HepG2 (cell line): ENCODE measurements at regions not wholly inside any gene's neighbourhood (a gene's known extent, or its start where the extent isn't known, plus 50 kb on each side); places are given as distances from the start of the nearest gene placed in this dataset.

Experiments
- AHR ChIP-seq: IDR thresholded peaks from 2 replicates; pipeline ENCODE4 v1.6.1; 2018; ENCODE audit warnings: missing genetic modification reagents, missing compliant biosample characterization
- ATF7 ChIP-seq, 2 experiments: fragments of 450-650 bp in 1 of 2; sonication (generic) in 1 of 2; formaldehyde crosslinking in 1 of 2; IDR thresholded peaks; 2 replicates each; pipeline versions ENCODE4 v1.4.0 to v1.6.1; 2016 to 2020; ENCODE audit warnings: antibody characterized with exemption in 1 of 2, mild to moderate bottlenecking in 1 of 2, missing genetic modification reagents in 1 of 2
- KLF12 ChIP-seq: sonication (generic); formaldehyde crosslinking; IDR thresholded peaks from 2 replicates; pipeline ENCODE4 v1.4.0; 2020; ENCODE audit warnings: missing genetic modification reagents, borderline replicate concordance
- KLF6 ChIP-seq: IDR thresholded peaks from 2 replicates; pipeline ENCODE4 v1.8.0; 2016; ENCODE audit warnings: missing biosample characterization, missing genetic modification reagents
- NBN ChIP-seq: fragments of 450-650 bp; conservative IDR thresholded peaks from 2 replicates; pipeline ENCODE4 v1.6.1; 2017
- NFAT5 ChIP-seq: sonication (generic); formaldehyde crosslinking; IDR thresholded peaks from 2 replicates; pipeline ENCODE4 v1.4.0; 2020; ENCODE audit warnings: missing genetic modification reagents
- NFYC ChIP-seq: IDR thresholded peaks from 2 replicates; pipeline ENCODE4 v1.6.1; 2016; ENCODE audit warnings: missing genetic modification reagents, missing compliant biosample characterization
- PATZ1 ChIP-seq: sonication (generic); formaldehyde crosslinking; IDR thresholded peaks from 2 replicates; pipeline ENCODE4 v1.4.0; 2020; ENCODE audit warnings: missing genetic modification reagents
- RXRA ChIP-seq: sonication (generic); formaldehyde crosslinking; IDR thresholded peaks from 2 replicates; pipeline ENCODE4 v1.5.1; 2020; ENCODE audit warnings: missing genetic modification reagents
- SRSF9 ChIP-seq: fragments of 200-400 bp; formaldehyde crosslinking; IDR thresholded peaks from 2 replicates; pipeline ENCODE4 v1.6.1; 2018; ENCODE audit warnings: borderline replicate concordance, mild to moderate bottlenecking, low read depth, low read length; ENCODE audit not compliant: insufficient read depth, poor library complexity, severe bottlenecking
- TSC22D2 ChIP-seq: sonication (generic); formaldehyde crosslinking; IDR thresholded peaks from 2 replicates; pipeline ENCODE4 v1.5.1; 2020; ENCODE audit warnings: missing genetic modification reagents, mild to moderate bottlenecking, borderline replicate concordance
- U2AF1 ChIP-seq: fragments of 200-400 bp; formaldehyde crosslinking; optimal IDR thresholded peaks from 2 replicates; pipeline ENCODE3; 2017; ENCODE audit warnings: mild to moderate bottlenecking, low read depth, low read length
- ZC3H13 ChIP-seq: sonication (generic); formaldehyde crosslinking; IDR thresholded peaks from 2 replicates; pipeline ENCODE4 v1.8.1; 2023; ENCODE audit warnings: mild to moderate bottlenecking, missing genetic modification reagents, moderate library complexity
- ZFP36L1 ChIP-seq: sonication (generic); formaldehyde crosslinking; IDR thresholded peaks from 2 replicates; pipeline ENCODE4 v1.8.0; 2022; ENCODE audit warnings: mild to moderate bottlenecking, missing genetic modification reagents, moderate library complexity
- ZGPAT ChIP-seq: IDR thresholded peaks from 2 replicates; pipeline ENCODE4 v1.6.1; 2016; ENCODE audit warnings: mild to moderate bottlenecking
- ZNF12 ChIP-seq: sonication (generic); formaldehyde crosslinking; IDR thresholded peaks from 2 replicates; pipeline ENCODE4 v1.5.0; 2020; ENCODE audit warnings: missing genetic modification reagents
- ZNF18 ChIP-seq: sonication (generic); formaldehyde crosslinking; IDR thresholded peaks from 2 replicates; pipeline ENCODE4 v1.8.0; 2022; ENCODE audit warnings: mild to moderate bottlenecking, missing genetic modification reagents; ENCODE audit not compliant: insufficient replicate concordance
- ZNF3 ChIP-seq: IDR thresholded peaks from 2 replicates; pipeline ENCODE4 v1.7.0; 2017; ENCODE audit warnings: inconsistent platforms
- ZNF350 ChIP-seq: sonication (generic); formaldehyde crosslinking; IDR thresholded peaks from 2 replicates; pipeline ENCODE4 v1.4.0; 2020; ENCODE audit warnings: mild to moderate bottlenecking, low read depth, missing genetic modification reagents, borderline replicate concordance

GRCh38 chr2:41963661-41964525, 83.9 kb upstream of the PKDCC start (continued):
- no peak for TF ChIP-seq NFAT5 (CRISPR knock-in tag)
- TF ChIP-seq ZNF3 (CRISPR knock-in tag), result no peak
- no peak for TF ChIP-seq ZGPAT (CRISPR knock-in tag)
- TF ChIP-seq SRSF9, result no peak
- TF ChIP-seq ZFP36L1 (CRISPR knock-in tag), result no peak
- no peak for TF ChIP-seq NBN
- TF ChIP-seq AHR (CRISPR knock-in tag), result no peak
- TF ChIP-seq ZNF12, result no peak
- TF ChIP-seq ZNF18 (CRISPR knock-in tag), result no peak
- no peak for TF ChIP-seq RXRA
- no peak for TF ChIP-seq U2AF1
- no peak for TF ChIP-seq ZC3H13 (CRISPR knock-in tag)
- TF ChIP-seq ATF7 (IDR thresholded peaks at IDR 0.05), result no peak
- no peak for TF ChIP-seq ATF7 (CRISPR knock-in tag; IDR thresholded peaks at IDR 0.05)
- peak; percentile 41; the same call in 1 of the 2 replicates for TF ChIP-seq PATZ1 (CRISPR knock-in tag)
- no peak for TF ChIP-seq KLF6
- no peak for TF ChIP-seq TSC22D2 (CRISPR knock-in tag)
- TF ChIP-seq KLF12 (CRISPR knock-in tag), result no peak
- peak; percentile 52; the same call in 1 of the 2 replicates for TF ChIP-seq ZNF350 (CRISPR knock-in tag)
- no peak for TF ChIP-seq NFYC (CRISPR knock-in tag)
